NCI-H1105 (cell line): ENCODE measurements at regions not wholly inside any gene's neighbourhood (a gene's known extent, or its start where the extent isn't known, plus 50 kb on each side); places are given as distances from the start of the nearest gene placed in this dataset.
"Not testable (repeated sequence)": the region's sequence is repeated elsewhere in the genome, so short reads cannot be mapped to it uniquely, and the experiment has no call there.

Experiments
- DNase-seq: peaks from one replicate; lab custom pipeline; 2025; lab: John Stamatoyannopoulos, UW

- DNase-seq: no peak
These were observed 231.9 kb upstream of the MGAT5 start for GRCh38 chr2:134021830-134022524.

- DNase-seq: no peak
These were observed 230.0 kb upstream of the MGAT5 start for GRCh38 chr2:134023854-134024253.

GRCh38 chr2:134027980-134028379, 225.9 kb upstream of the MGAT5 start:
- no peak for DNase-seq

- no peak for DNase-seq
These were observed 224.5 kb upstream of the MGAT5 start for GRCh38 chr2:134029418-134029817.

- DNase-seq: no peak
These were observed 222.3 kb upstream of the MGAT5 start for GRCh38 chr2:134031539-134031938.

- DNase-seq: no peak
These were observed 218.1 kb upstream of the MGAT5 start for GRCh38 chr2:134035605-134036370.

- no peak for DNase-seq
These were observed 213.8 kb upstream of the MGAT5 start for GRCh38 chr2:134039912-134040581.

GRCh38 chr2:134040626-134041172, 213.2 kb upstream of the MGAT5 start:
- DNase-seq: not testable (repeated sequence)

- no peak for DNase-seq
These were observed 212.0 kb upstream of the MGAT5 start for GRCh38 chr2:134041877-134042276.

- not testable (repeated sequence) for DNase-seq
These were observed 210.8 kb upstream of the MGAT5 start for GRCh38 chr2:134043028-134043427.

- no peak for DNase-seq
These were observed 201.7 kb upstream of the MGAT5 start for GRCh38 chr2:134052173-134052572.

GRCh38 chr2:134056173-134056572, 197.7 kb upstream of the MGAT5 start:
- DNase-seq: no peak

GRCh38 chr2:134061066-134061465, 192.8 kb upstream of the MGAT5 start:
- DNase-seq: not testable (repeated sequence)

- not testable (repeated sequence) for DNase-seq
These were observed 191.6 kb upstream of the MGAT5 start for GRCh38 chr2:134062235-134062634.

GRCh38 chr2:134063916-134064315, 190.0 kb upstream of the MGAT5 start:
- DNase-seq: not testable (repeated sequence)

GRCh38 chr2:134070281-134070741, 183.6 kb upstream of the MGAT5 start:
- no peak for DNase-seq

GRCh38 chr2:134072341-134072740, 181.5 kb upstream of the MGAT5 start:
- DNase-seq: no peak

GRCh38 chr2:134073023-134073422, 180.8 kb upstream of the MGAT5 start:
- DNase-seq: no peak

- DNase-seq: no peak
These were observed 179.3 kb upstream of the MGAT5 start for GRCh38 chr2:134074619-134075018.

GRCh38 chr2:134075204-134075603, 178.7 kb upstream of the MGAT5 start:
- DNase-seq: no peak

- no peak for DNase-seq
These were observed 175.5 kb upstream of the MGAT5 start for GRCh38 chr2:134078354-134078753.

- no peak for DNase-seq
These were observed 174.5 kb upstream of the MGAT5 start for GRCh38 chr2:134079373-134079772.
